ENCODE measurements at regions not wholly inside any gene's neighbourhood (a gene's known extent, or its start where the extent isn't known, plus 50 kb on each side); places are given as distances from the start of the nearest gene placed in this dataset.

GRCh38 chr5:77156379-77156778 is 54.1 kb upstream of the PDE8B start:
- TF ChIP-seq CTCF (IDR thresholded peaks at IDR 0.05) = no peak
- TF ChIP-seq POLR2A (IDR thresholded peaks at IDR 0.05) = no peak

Data from sigmoid colon (tissue), 3 donors.